ENCODE measurements at regions not wholly inside any gene's neighbourhood (a gene's known extent, or its start where the extent isn't known, plus 50 kb on each side); places are given as distances from the start of the nearest gene placed in this dataset.

GRCh38 chr12:97848051-97848450 is 385.4 kb downstream of the RMST start:
- TF ChIP-seq POLR2A (IDR thresholded peaks at IDR 0.05; ENCODE audit: low read length) (no peak), GATA1 (IDR thresholded peaks at IDR 0.05; ENCODE audit: low read depth, low read length) (no peak)
